Thoracic aorta (tissue), 2 donors: ENCODE measurements at regions not wholly inside any gene's neighbourhood (a gene's known extent, or its start where the extent isn't known, plus 50 kb on each side); places are given as distances from the start of the nearest gene placed in this dataset.

Experiments
- ATAC-seq: fragments of 150-250 bp; one replicate; pipeline ENCODE4 v1.8.0; 2017; ENCODE audit warnings: low read depth; ENCODE audit not compliant: insufficient number of reproducible peaks, low FRiP score
- DNase-seq: peaks from one replicate; pipeline ENCODE4 v3.0.0-alpha.2; 2020; ENCODE audit warnings: low spot score
- H3K27ac ChIP-seq, 2 donors: fragments of 200-600 bp; sonication (generic); 1 replicate in 1 of 2; 2 replicates in 1 of 2; pipeline ENCODE4 v1.5.1; 2016; ENCODE audit warnings: mild to moderate bottlenecking in 2 of 2, moderate library complexity in 2 of 2
- H3K27me3 ChIP-seq: fragments of 200-600 bp; sonication (generic); replicated peaks from 2 replicates; pipeline ENCODE4 v1.6.0; 2016; ENCODE audit warnings: mild to moderate bottlenecking; ENCODE audit not compliant: insufficient read depth
- H3K36me3 ChIP-seq: fragments of 200-600 bp; sonication (generic); one replicate; pipeline ENCODE4 v1.5.1; 2016
- H3K4me1 ChIP-seq, 2 donors: fragments of 200-600 bp; sonication (generic); 1 replicate in 1 of 2; 2 replicates in 1 of 2; pipeline versions ENCODE4 v1.5.1 to v1.6.0; 2016; ENCODE audit warnings: low read depth in 2 of 2, mild to moderate bottlenecking in 1 of 2; ENCODE audit not compliant: control insufficient read depth in 1 of 2
- H3K4me3 ChIP-seq: fragments of 200-600 bp; sonication (generic); 2 replicates; pipeline ENCODE4 v1.5.1; 2016; ENCODE audit warnings: mild to moderate bottlenecking
- H3K9me3 ChIP-seq: fragments of 200-600 bp; sonication (generic); 2 replicates; pipeline ENCODE4 v1.5.1; 2016
- CTCF ChIP-seq: fragments of 200-600 bp; sonication (generic); IDR thresholded peaks from one replicate; pipeline ENCODE4 v1.5.1; 2019; ENCODE audit warnings: antibody characterized with exemption

DNA sequence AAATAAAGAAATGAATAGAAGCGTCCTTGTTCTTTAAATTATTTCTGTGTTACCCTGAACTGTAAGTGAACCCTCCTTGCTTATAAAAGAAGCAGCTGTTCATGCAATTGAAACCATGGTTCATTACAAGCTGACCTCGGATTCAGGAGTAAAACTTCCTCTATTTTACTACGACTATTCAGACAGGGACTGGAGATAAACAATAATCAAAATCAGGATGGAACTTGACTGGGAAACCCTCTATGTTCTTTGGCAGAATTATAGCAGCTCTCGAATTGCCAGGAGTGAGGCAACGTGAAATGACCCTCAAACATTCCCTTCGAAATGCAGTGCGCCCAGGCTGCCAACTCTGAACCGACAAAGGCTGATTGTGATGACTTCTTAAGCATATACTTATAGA lies 172.1 kb downstream of the CYP26A1 start:
- no peaks in the 10 kb centered on the region for H3K36me3 ChIP-seq
- H3K27ac ChIP-seq = no peak overlapping the region
- H3K4me3 ChIP-seq = no peak overlapping the region
- no peaks in the 10 kb centered on the region for H3K4me1 ChIP-seq
- H3K9me3 ChIP-seq = no peaks in the 10 kb centered on the region
- TF ChIP-seq CTCF = no peak
- no peaks in the 10 kb centered on the region for H3K27me3 ChIP-seq
- ATAC-seq = no peak
- no peak for DNase-seq

- ATAC-seq = no peak
- no peaks in the 10 kb centered on the region for H3K4me1 ChIP-seq
- H3K27me3 ChIP-seq = no peaks in the 10 kb centered on the region
- H3K27ac ChIP-seq = no peak overlapping the region
- no peaks in the 10 kb centered on the region for H3K36me3 ChIP-seq
- DNase-seq = no peak
- H3K4me3 ChIP-seq = no peak overlapping the region
- H3K9me3 ChIP-seq = no peaks in the 10 kb centered on the region
- no peak for TF ChIP-seq CTCF
Observed at GRCh38 chr10:93248583-93249227, 175.0 kb downstream of the CYP26A1 start.

GRCh38 chr10:93250010-93250409 lies 176.3 kb downstream of the CYP26A1 start:
- no peaks in the 10 kb centered on the region for H3K36me3 ChIP-seq
- no peak for TF ChIP-seq CTCF
- H3K4me3 ChIP-seq = no peak overlapping the region
- H3K4me1 ChIP-seq = no peaks in the 10 kb centered on the region
- H3K27me3 ChIP-seq = no peaks in the 10 kb centered on the region
- ATAC-seq = no peak
- no peak overlapping the region for H3K27ac ChIP-seq
- no peaks in the 10 kb centered on the region for H3K9me3 ChIP-seq
- no peak for DNase-seq

- H3K27ac ChIP-seq = no peak overlapping the region
Observed at GRCh38 chr10:93254180-93254853, 180.6 kb downstream of the CYP26A1 start.

DNA sequence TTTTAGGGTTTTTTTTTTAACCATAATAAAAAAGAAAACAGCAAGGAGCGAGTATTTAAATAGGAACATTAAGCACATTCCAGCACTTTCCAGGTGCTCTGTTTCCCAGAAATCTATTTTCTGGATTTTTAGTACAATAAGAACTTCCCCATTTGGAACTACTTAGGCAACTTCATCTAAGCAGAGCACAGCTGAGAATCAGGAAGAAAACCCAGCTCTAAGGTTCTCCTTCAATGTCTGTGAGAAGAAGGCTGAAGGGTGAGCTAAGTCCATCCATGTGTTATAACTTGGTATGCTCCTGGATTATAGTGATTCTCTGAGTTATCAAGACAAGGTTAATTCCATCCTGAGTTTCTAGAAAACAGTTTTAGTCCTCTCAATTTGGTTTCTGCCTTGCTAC lies 181.9 kb downstream of the CYP26A1 start:
- no peaks in the 10 kb centered on the region for H3K9me3 ChIP-seq
- DNase-seq = no peak
- H3K4me3 ChIP-seq = no peak overlapping the region
- no peak for ATAC-seq
- no peak overlapping the region for H3K27ac ChIP-seq
- H3K27me3 ChIP-seq = no peaks in the 10 kb centered on the region
- no peak for TF ChIP-seq CTCF
- H3K36me3 ChIP-seq = no peaks in the 10 kb centered on the region
- H3K4me1 ChIP-seq = no peaks in the 10 kb centered on the region

More at GRCh38 chr10:93254180-93254853, 180.6 kb downstream of the CYP26A1 start:
- no peak for TF ChIP-seq CTCF
- Histone ChIP-seq H3K27me3 (no peaks in the 10 kb centered on the region), H3K9me3 (no peaks in the 10 kb centered on the region), H3K36me3 (no peaks in the 10 kb centered on the region), H3K4me1 (no peaks in the 10 kb centered on the region), H3K4me3 (no peak overlapping the region)
- DNase-seq (no peak), ATAC-seq (no peak)
